Heart left ventricle (tissue), 16 donors: ENCODE measurements at regions not wholly inside any gene's neighbourhood (a gene's known extent, or its start where the extent isn't known, plus 50 kb on each side); places are given as distances from the start of the nearest gene placed in this dataset.
"Not testable (repeated sequence)": the region's sequence is repeated elsewhere in the genome, so short reads cannot be mapped to it uniquely, and the experiment has no call there.

Source experiments
- ATAC-seq, 4 donors: fragments of 200-7000 bp; cut with Tn5 transposase; one replicate each; pipeline ENCODE4 v1.9.1; 2020 to 2022; ENCODE audit warnings: moderate library complexity in 4 of 4, mild to moderate bottlenecking in 3 of 4, moderate number of reproducible peaks in 1 of 4
- DNase-seq, 5 donors: peaks; one replicate each; pipeline ENCODE4 v3.0.0-alpha.2; 2020
- H3K27ac ChIP-seq, 12 donors: fragments of 200-600 bp; sonication (generic) in 4 of 12; one replicate each; pipeline versions ENCODE4 v1.5.0 to v1.8.0; 2016 to 2022; ENCODE audit warnings: mild to moderate bottlenecking in 2 of 12
- H3K27me3 ChIP-seq, 9 donors: fragments of 200-600 bp; sonication (generic) in 2 of 9; one replicate each; pipeline versions ENCODE4 v1.5.1 to v1.8.0; 2016 to 2022; ENCODE audit warnings: mild to moderate bottlenecking in 3 of 9
- H3K36me3 ChIP-seq, 9 donors: fragments of 200-600 bp; sonication (generic) in 2 of 9; one replicate each; pipeline versions ENCODE4 v1.5.0 to v1.8.0; 2018 to 2022; ENCODE audit warnings: mild to moderate bottlenecking in 2 of 9
- H3K4me1 ChIP-seq, 12 donors: fragments of 200-600 bp; sonication (generic) in 4 of 12; one replicate each; pipeline versions ENCODE4 v1.5.0 to v1.8.0; 2016 to 2022; ENCODE audit warnings: mild to moderate bottlenecking in 3 of 12
- H3K4me3 ChIP-seq, 12 donors: fragments of 200-600 bp; sonication (generic) in 4 of 12; one replicate each; pipeline versions ENCODE4 v1.5.0 to v1.8.0; 2017 to 2022; ENCODE audit warnings: mild to moderate bottlenecking in 9 of 12, moderate library complexity in 4 of 12
- H3K9me3 ChIP-seq, 12 donors: fragments of 200-600 bp; sonication (generic) in 4 of 12; one replicate each; pipeline versions ENCODE4 v1.5.0 to v1.8.0; 2016 to 2022; ENCODE audit warnings: mild to moderate bottlenecking in 1 of 12
- POLR2A ChIP-seq, 2 donors: fragments of 450-650 bp; IDR thresholded peaks; one replicate each; pipeline ENCODE4 v1.6.1; 2017; ENCODE audit warnings: antibody characterized with exemption in 2 of 2, mild to moderate bottlenecking in 2 of 2, moderate library complexity in 2 of 2
- WGBS, 4 donors: extraction: QIAGEN DNeasy Blood & Tissue Kit in 2 of 4; methylation state at CpG; one replicate each; pipeline versions ENCODE4 v1.1.5 to v1.1.7; 2013 to 2018; 5-methylcytosine and 5-hydroxymethylcytosine counted together
- intact Hi-C, 10 donors: fragments of 100-400 bp; cut with DNase I; formaldehyde crosslinking; loops; one replicate each; pipeline versions ENCODE4 v1.11.1 to v1.14.2; 2022
- TF ChIP-seq, protein P1 (sequence below), 12 donors: fragments of 200-600 bp; sonication (generic) in 4 of 12; IDR thresholded peaks; one replicate each; pipeline versions ENCODE4 v1.5.0 to v1.8.0; 2018 to 2022; ENCODE audit warnings: antibody characterized with exemption in 12 of 12, mild to moderate bottlenecking in 5 of 12
- donor health status: ischemic (EF 13 %, LVEDD 7.1; RV severe dilation, severe dysfunction).
- donor health status: healthy with polysubstance abuse.
- donor health status: DM: no; HTN: yes; CAD: no.
- donor health status: DM: no; HTN: no; CAD: no.
- donor health status: ischemic (EF 25% LVEDD 6.9; RV normal size, moderate dysfunction).
- donor health status: ischemic (EF 25% LVEDD 5.7; RV mildly dilated, moderate dysfunction).
- donor health status: healthy.
- donor health status: DM: yes; HTN: yes; CAD: no.
- donor health status: ischemic (EF 35%, LVEDD 5.7; RV mildly dilated, moderate dysfunction).
- donor health status: nonischemic (EF 11% LVEDD 7.7; RV severe dilation, severe dysfunction).
- donor health status: DM: yes; HTN: yes; CAD: no.
- donor health status: PGD.
- donor health status: ischemic (EF 29% LVEDD 5.4; RV normal size, mild dysfunction).
- donor health status: nonischemic (EF 23%, LVEDD 6.1; RV moderate dilation, normal function).

DNA sequence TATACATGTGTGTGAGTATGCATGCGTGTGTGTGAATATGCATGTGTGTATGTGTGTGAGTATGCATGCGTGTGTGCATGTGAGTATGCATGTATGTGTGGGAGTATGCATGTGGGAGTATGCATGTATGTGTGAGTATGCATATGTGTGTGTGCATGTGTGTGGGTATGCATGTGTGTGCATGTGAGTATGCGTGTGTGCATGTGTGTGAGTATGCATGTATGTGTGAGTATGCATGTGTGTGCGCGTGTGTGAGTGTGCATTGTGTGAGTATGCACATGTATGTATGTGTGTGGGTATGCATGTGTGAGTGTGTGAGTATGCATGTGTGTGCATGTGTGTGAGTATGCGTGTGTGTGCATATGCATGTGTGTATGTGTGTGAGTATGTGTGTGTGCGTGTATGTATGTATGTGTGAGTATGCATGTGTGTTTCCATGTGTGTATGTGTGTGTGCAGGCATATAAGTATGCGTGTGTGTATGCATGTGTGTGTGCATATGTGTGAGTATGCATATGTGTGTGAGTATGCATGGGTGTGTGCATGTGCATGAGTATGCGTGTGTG lies 97.9 kb upstream of the MED13L start:
- Histone ChIP-seq H3K36me3 (no peaks in the 10 kb centered on the region), H3K4me1 (peaks cover 0 to 4% (median 0%) of the 10 kb centered on the region in 12 donors), H3K27ac (no peak overlapping the region), H3K9me3 (no peaks in the 10 kb centered on the region), H3K27me3 (peaks cover 0 to 4% (median 0%) of the 10 kb centered on the region in 9 donors), H3K4me3 (no peak overlapping the region)
- DNase-seq (peak in 1 of 5 donors; percentile 1), ATAC-seq (no peak)
- 84 to 97% (median 90%) methylated on average over 9 of the region's 9 CpGs for whole genome bisulfite sequencing, 4 donors
- TF ChIP-seq POLR2A (IDR thresholded peaks at IDR 0.05), result no peak
- TF ChIP-seq, protein P1, sequence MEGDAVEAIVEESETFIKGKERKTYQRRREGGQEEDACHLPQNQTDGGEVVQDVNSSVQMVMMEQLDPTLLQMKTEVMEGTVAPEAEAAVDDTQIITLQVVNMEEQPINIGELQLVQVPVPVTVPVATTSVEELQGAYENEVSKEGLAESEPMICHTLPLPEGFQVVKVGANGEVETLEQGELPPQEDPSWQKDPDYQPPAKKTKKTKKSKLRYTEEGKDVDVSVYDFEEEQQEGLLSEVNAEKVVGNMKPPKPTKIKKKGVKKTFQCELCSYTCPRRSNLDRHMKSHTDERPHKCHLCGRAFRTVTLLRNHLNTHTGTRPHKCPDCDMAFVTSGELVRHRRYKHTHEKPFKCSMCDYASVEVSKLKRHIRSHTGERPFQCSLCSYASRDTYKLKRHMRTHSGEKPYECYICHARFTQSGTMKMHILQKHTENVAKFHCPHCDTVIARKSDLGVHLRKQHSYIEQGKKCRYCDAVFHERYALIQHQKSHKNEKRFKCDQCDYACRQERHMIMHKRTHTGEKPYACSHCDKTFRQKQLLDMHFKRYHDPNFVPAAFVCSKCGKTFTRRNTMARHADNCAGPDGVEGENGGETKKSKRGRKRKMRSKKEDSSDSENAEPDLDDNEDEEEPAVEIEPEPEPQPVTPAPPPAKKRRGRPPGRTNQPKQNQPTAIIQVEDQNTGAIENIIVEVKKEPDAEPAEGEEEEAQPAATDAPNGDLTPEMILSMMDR (IDR thresholded peaks at IDR 0.05), result no peak
- intact Hi-C loops, result no loop called here

DNA sequence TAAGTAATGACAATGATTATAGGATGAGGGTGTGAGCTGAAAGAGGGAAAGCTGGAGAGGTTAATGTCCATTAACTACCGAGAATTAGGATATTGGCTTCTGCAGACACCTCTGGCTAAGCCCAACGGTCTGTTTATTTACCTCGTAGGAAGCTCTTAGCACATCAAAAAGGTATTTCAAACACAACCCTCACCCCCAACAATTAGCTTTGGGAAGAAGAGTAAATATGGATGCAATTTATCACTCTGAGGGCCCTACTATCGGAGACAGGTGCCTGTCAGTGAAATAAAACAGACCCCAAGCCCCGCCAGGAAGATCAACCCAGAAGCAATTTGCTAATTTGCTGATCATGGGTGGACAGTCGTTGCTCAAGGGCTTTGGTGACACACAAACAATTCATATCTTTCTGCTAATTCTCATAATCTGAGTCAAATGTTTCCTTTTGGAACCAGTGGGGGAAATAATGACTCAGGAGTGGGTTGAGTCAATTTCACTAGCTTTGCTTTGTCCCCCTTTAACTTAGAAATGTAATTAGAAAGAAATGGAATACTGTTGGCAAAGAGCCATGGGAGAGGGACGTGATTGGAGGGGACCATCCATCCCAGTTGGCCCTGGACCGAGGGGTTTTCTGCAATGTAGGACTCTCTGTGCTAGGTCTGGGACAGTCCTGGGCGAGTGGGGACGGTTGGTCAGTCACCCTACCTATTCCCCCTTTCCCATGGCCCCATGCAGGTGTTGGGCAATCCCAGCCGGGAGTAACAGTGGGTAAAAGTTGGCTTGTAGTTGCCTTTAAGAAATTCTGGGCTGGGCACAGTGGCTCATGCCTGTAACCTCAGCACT lies 99.1 kb upstream of the MED13L start:
- no peak for TF ChIP-seq POLR2A (IDR thresholded peaks at IDR 0.05)
- TF ChIP-seq, protein P1 (IDR thresholded peaks at IDR 0.05), result no peak
- H3K4me1 ChIP-seq, result peaks cover 0 to 9% (median under 1%) of the 10 kb centered on the region in 12 donors
- ATAC-seq (no peak), DNase-seq (no peak)
- H3K27ac ChIP-seq, result no peak overlapping the region
- no peaks in the 10 kb centered on the region for H3K36me3 ChIP-seq
- no peak overlapping the region for H3K4me3 ChIP-seq
- 65 to 72% (median 68%) methylated on average over 11 of the region's 11 CpGs for WGBS, 4 donors
- H3K27me3 ChIP-seq, result peaks cover 0 to 8% (median 2%) of the 10 kb centered on the region in 9 donors
- no peaks in the 10 kb centered on the region for H3K9me3 ChIP-seq
- intact Hi-C loops, result no loop called here

DNA sequence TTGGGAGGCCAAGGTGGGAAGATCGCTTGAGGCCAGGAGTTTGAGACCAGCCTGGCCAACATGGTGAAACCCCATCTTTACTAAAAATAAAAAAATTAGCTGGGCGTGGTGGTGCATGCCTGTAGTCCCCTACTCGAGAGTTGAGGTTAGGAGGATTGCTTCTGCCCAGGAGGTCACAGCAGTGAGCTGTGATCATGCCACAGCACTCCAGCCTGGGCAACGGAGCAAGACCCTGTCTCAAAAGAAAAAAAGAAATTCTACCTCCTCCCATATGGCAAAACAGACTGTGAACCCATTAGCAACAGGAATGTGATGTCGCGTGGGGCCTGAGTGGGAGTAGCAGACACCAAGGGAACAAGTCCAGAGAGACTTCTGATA lies 99.7 kb upstream of the MED13L start:
- H3K9me3 ChIP-seq, H3K27ac ChIP-seq, H3K4me3 ChIP-seq, DNase-seq, ATAC-seq, intact Hi-C loops, H3K36me3 ChIP-seq: not testable (repeated sequence)
- Histone ChIP-seq H3K27me3 (peaks cover 0 to 13% (median 3%) of the 10 kb centered on the region in 9 donors), H3K4me1 (peaks cover 0 to 15% (median 2%) of the 10 kb centered on the region in 12 donors)
- WGBS, 4 donors, result 75 to 85% (median 81%) methylated on average over 6 of the region's 6 CpGs

DNA sequence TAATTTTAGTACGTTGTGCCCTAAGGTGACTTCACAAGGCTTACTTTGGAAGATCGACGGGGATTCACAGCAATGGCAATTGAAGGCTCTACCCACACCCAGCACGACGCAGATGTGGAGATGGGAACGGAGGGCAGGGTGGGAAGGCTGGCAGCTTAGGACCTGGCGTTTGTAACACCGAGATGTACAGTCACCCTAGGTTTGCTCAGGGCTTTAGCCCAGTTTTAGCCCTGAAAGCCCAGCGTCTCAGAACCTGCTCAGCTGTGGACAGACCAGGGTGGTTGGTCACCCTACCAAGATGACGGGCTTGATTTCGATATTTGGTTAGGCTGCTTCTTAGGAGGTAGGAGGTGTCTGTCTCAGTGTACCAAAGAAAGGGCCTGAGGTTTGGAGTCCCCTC lies 100.5 kb upstream of the MED13L start:
- no peak for TF ChIP-seq POLR2A (IDR thresholded peaks at IDR 0.05)
- TF ChIP-seq, protein P1 (IDR thresholded peaks at IDR 0.05), result no peak
- Histone ChIP-seq H3K4me3 (no peak overlapping the region), H3K27me3 (peaks cover 0 to 13% (median 3%) of the 10 kb centered on the region in 9 donors), H3K27ac (no peak overlapping the region), H3K4me1 (peaks cover 0 to 19% (median 8%) of the 10 kb centered on the region in 12 donors), H3K9me3 (no peaks in the 10 kb centered on the region), H3K36me3 (no peaks in the 10 kb centered on the region)
- ATAC-seq (no peak), DNase-seq (peak in 1 of 5 donors; percentile 2)
- WGBS, 4 donors, result 91 to 95% (median 93%) methylated on average over 11 of the region's 11 CpGs
- intact Hi-C loops, result no loop called here
